ENCODE measurements at regions not wholly inside any gene's neighbourhood (a gene's known extent, or its start where the extent isn't known, plus 50 kb on each side); places are given as distances from the start of the nearest gene placed in this dataset.

GRCh38 chr5:6177926-6178325 is 200.4 kb downstream of the MED10 start:
- no peak overlapping the region for H3K4me3 Mint-ChIP-seq
- H3K4me1 Mint-ChIP-seq, result peaks cover 9% of the 10 kb centered on the region
- ATAC-seq, result no peak
- no peak for TF ChIP-seq GRHL2 (CRISPR knock-in tag; IDR thresholded peaks at IDR 0.05; ENCODE audit: insufficient replicate concordance, severe bottlenecking)
- TF ChIP-seq IRF2 (CRISPR knock-in tag; IDR thresholded peaks at IDR 0.05; ENCODE audit: borderline replicate concordance, low read depth), result no peak
- TF ChIP-seq CREM (CRISPR knock-in tag; IDR thresholded peaks at IDR 0.05), result no peak
- TF ChIP-seq ZBTB21 (CRISPR knock-in tag; IDR thresholded peaks at IDR 0.05; ENCODE audit: borderline replicate concordance), result no peak
- no peak for TF ChIP-seq NR1H2 (CRISPR knock-in tag; IDR thresholded peaks at IDR 0.05)
- H3K27ac Mint-ChIP-seq, result no peak overlapping the region
- POLR2A ChIA-PET, result no interaction called here
- no peaks in the 10 kb centered on the region for H3K36me3 Mint-ChIP-seq
- H3K27me3 Mint-ChIP-seq (ENCODE audit: low read depth), result peaks cover 5% of the 10 kb centered on the region
- no peak for DNase-seq (ENCODE audit: low spot score)
- H3K9me3 Mint-ChIP-seq, result peaks cover 10% of the 10 kb centered on the region
- CTCF ChIA-PET, result no interaction called here

GRCh38 chr5:6176102-6176693 is 202.1 kb downstream of the MED10 start:
- H3K27ac Mint-ChIP-seq, result no peak overlapping the region
- no peak for TF ChIP-seq AR (CRISPR knock-in tag; IDR thresholded peaks at IDR 0.05)
- no peak for TF ChIP-seq OVOL2 (CRISPR knock-in tag; IDR thresholded peaks at IDR 0.05; ENCODE audit: borderline replicate concordance)
- no peak for TF ChIP-seq ATF3 (CRISPR knock-in tag; conservative IDR thresholded peaks at IDR 0.05)
- no peak for TF ChIP-seq ZNF512 (CRISPR knock-in tag; IDR thresholded peaks at IDR 0.05; ENCODE audit: borderline replicate concordance)
- TF ChIP-seq ELF4 (CRISPR knock-in tag; IDR thresholded peaks at IDR 0.05; ENCODE audit: low read depth), result no peak
- no peak for TF ChIP-seq ZBTB21 (CRISPR knock-in tag; IDR thresholded peaks at IDR 0.05; ENCODE audit: borderline replicate concordance)
- no peak for TF ChIP-seq ATF1 (CRISPR knock-in tag; IDR thresholded peaks at IDR 0.05)
- no peak for TF ChIP-seq FOXP1 (CRISPR knock-in tag; IDR thresholded peaks at IDR 0.05; ENCODE audit: borderline replicate concordance)
- TF ChIP-seq TCF7 (CRISPR knock-in tag; IDR thresholded peaks at IDR 0.05; ENCODE audit: low read depth), result no peak
- TF ChIP-seq RORB (CRISPR knock-in tag; IDR thresholded peaks at IDR 0.05), result no peak
- TF ChIP-seq RELA (CRISPR knock-in tag; IDR thresholded peaks at IDR 0.05; ENCODE audit: borderline replicate concordance), result no peak
- H3K9me3 Mint-ChIP-seq, result peaks cover 10% of the 10 kb centered on the region
- ATAC-seq, result no peak
- ChIA-PET POLR2A (no interaction called here), CTCF (no interaction called here)
- peaks cover 2% of the 10 kb centered on the region for H3K27me3 Mint-ChIP-seq (ENCODE audit: low read depth)
- no peak overlapping the region for H3K4me3 Mint-ChIP-seq
- DNase-seq (ENCODE audit: low spot score), result no peak
- peaks cover 2% of the 10 kb centered on the region; the same call in 1 of the 2 replicates for H3K4me1 Mint-ChIP-seq
- no peaks in the 10 kb centered on the region for H3K36me3 Mint-ChIP-seq

GRCh38 chr5:6175172-6175854 is 203.0 kb downstream of the MED10 start:
- no peak for DNase-seq (ENCODE audit: low spot score)
- no peaks in the 10 kb centered on the region for H3K36me3 Mint-ChIP-seq
- no peak for ATAC-seq
- ChIA-PET CTCF (no interaction called here), POLR2A (no interaction called here)
- no peak overlapping the region for H3K4me3 Mint-ChIP-seq
- H3K9me3 Mint-ChIP-seq, result peaks cover 7% of the 10 kb centered on the region
- no peak overlapping the region for H3K27ac Mint-ChIP-seq
- no peaks in the 10 kb centered on the region; the same call in 1 of the 2 replicates for H3K27me3 Mint-ChIP-seq (ENCODE audit: low read depth)
- no peaks in the 10 kb centered on the region for H3K4me1 Mint-ChIP-seq
- no peak for TF ChIP-seq JUN (CRISPR knock-in tag; IDR thresholded peaks at IDR 0.05)
- TF ChIP-seq CDX4 (CRISPR knock-in tag; IDR thresholded peaks at IDR 0.05; ENCODE audit: borderline replicate concordance), result no peak
- no peak for TF ChIP-seq E2F5 (CRISPR knock-in tag; IDR thresholded peaks at IDR 0.05)
- TF ChIP-seq TEAD1 (CRISPR knock-in tag; IDR thresholded peaks at IDR 0.05), result no peak
- no peak for TF ChIP-seq ATF1 (CRISPR knock-in tag; IDR thresholded peaks at IDR 0.05)
- no peak for TF ChIP-seq EMX1 (CRISPR knock-in tag; IDR thresholded peaks at IDR 0.05)
- TF ChIP-seq ERG (CRISPR knock-in tag; IDR thresholded peaks at IDR 0.05), result no peak
- no peak for TF ChIP-seq ATF2 (CRISPR knock-in tag; IDR thresholded peaks at IDR 0.05; ENCODE audit: borderline replicate concordance, low read depth)
- no peak for TF ChIP-seq ELF4 (CRISPR knock-in tag; IDR thresholded peaks at IDR 0.05; ENCODE audit: low read depth)
